PC-9 (cell line): ENCODE measurements at regions not wholly inside any gene's neighbourhood (a gene's known extent, or its start where the extent isn't known, plus 50 kb on each side); places are given as distances from the start of the nearest gene placed in this dataset.

Source experiments
- CTCF ChIP-seq: fragments of 200-600 bp; sonication (generic); conservative IDR thresholded peaks from 2 replicates; pipeline ENCODE4 v1.6.1; 2017; ENCODE audit warnings: mixed run types, antibody characterized with exemption, mild to moderate bottlenecking, moderate library complexity
- EZH2 ChIP-seq: fragments of 200-600 bp; sonication (generic); IDR thresholded peaks from 2 replicates; pipeline ENCODE4 v1.8.0; 2017; ENCODE audit warnings: antibody characterized with exemption, low read depth

DNA sequence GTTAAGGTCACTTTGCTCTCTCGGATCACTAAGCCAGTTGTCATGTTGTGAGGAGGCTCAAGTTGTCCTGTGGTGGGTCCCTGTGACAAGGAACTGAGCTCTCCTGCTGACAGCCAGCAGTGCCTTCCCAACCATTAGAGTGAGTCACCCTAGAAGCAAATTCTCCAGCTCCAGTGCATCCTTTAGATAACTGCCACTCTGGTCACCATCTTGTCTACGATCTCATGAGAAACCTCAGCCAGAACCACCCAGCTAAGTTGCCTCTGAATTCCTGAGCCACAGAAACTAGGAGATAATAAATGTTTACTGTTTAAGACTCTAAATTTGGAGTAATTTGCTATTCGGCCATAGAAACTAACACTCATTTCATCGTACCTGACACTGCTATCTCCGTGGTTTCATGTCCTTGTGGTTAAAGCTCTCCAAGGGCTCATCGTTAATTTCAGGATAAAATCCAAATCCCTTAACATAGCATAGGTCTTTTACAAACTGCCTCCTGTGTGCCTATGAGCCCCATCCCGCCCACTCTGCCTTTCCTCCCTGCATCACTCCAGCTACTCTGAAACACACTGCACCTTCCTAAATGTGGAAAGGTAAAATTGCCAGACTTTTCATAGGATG is 56.5 kb upstream of the WIPF3 start:
- TF ChIP-seq EZH2 (no peak), CTCF (no peak)
